Neural cell (in vitro differentiated cells): ENCODE measurements at regions not wholly inside any gene's neighbourhood (a gene's known extent, or its start where the extent isn't known, plus 50 kb on each side); places are given as distances from the start of the nearest gene placed in this dataset.

Experiments used
- H2AFZ ChIP-seq: fragments of 200-600, 300-800 bp; sonication (generic), shearing (Covaris generic); 2 replicates; pipeline ENCODE4 v1.6.0; 2014; ENCODE audit warnings: low read depth, mild to moderate bottlenecking, antibody characterized with exemption, low read length, moderate library complexity
- H3F3A ChIP-seq: fragments of 200-600 bp; shearing (Covaris generic); 2 replicates; pipeline ENCODE4 v1.6.1; 2016; ENCODE audit warnings: mild to moderate bottlenecking, moderate library complexity, mixed read lengths, antibody characterized with exemption, low read length; ENCODE audit not compliant: insufficient read depth, poor library complexity, severe bottlenecking
- H3K27ac ChIP-seq: fragments of 200-600, 300-800 bp; sonication (generic), shearing (Covaris generic); 2 replicates; pipeline ENCODE4 v1.5.1; 2014; ENCODE audit warnings: mild to moderate bottlenecking, low read length, moderate library complexity
- H3K27me3 ChIP-seq: fragments of 300-800, 200-600 bp; sonication (generic), shearing (Covaris generic); 2 replicates; pipeline ENCODE4 v1.6.0; 2014; ENCODE audit warnings: mild to moderate bottlenecking, low read depth, low read length, moderate library complexity; ENCODE audit not compliant: insufficient read depth
- H3K36me3 ChIP-seq: fragments of 300-800, 200-600 bp; sonication (generic), shearing (Covaris generic); 2 replicates; pipeline ENCODE4 v1.5.1; 2014; ENCODE audit warnings: mild to moderate bottlenecking, antibody characterized with exemption, low read length, moderate library complexity; ENCODE audit not compliant: insufficient read depth
- H3K4me2 ChIP-seq: fragments of 300-800, 200-600 bp; sonication (generic), shearing (Covaris generic); 2 replicates; pipeline ENCODE4 v1.6.0; 2014; ENCODE audit warnings: mild to moderate bottlenecking, low read length
- H3K4me3 ChIP-seq: fragments of 300-800, 200-600 bp; sonication (generic), shearing (Covaris generic); 2 replicates; pipeline ENCODE4 v1.5.1; 2014; ENCODE audit warnings: mild to moderate bottlenecking, low read length, moderate library complexity
- H3K79me2 ChIP-seq: fragments of 200-600 bp; shearing (Covaris generic); replicated peaks from 2 replicates; pipeline ENCODE4 v1.6.0; 2014; ENCODE audit warnings: mild to moderate bottlenecking, low read length, moderate library complexity; ENCODE audit not compliant: insufficient read depth
- H3K9ac ChIP-seq: fragments of 300-800, 200-600 bp; sonication (generic), shearing (Covaris generic); 2 replicates; pipeline ENCODE4 v1.6.1; 2016; ENCODE audit warnings: mild to moderate bottlenecking, low read length, mixed read lengths
- H3K9me2 ChIP-seq: fragments of 200-600 bp; shearing (Covaris generic); 2 replicates; pipeline ENCODE4 v1.6.1; 2016; ENCODE audit warnings: mild to moderate bottlenecking, low read length, mixed read lengths; ENCODE audit not compliant: insufficient read depth
- H3K9me3 ChIP-seq: fragments of 200-600, 300-800 bp; sonication (generic), shearing (Covaris generic); 2 replicates; pipeline ENCODE4 v1.6.1; 2016; ENCODE audit warnings: mild to moderate bottlenecking, mixed run types, low read length, moderate library complexity, mixed read lengths
- H4K20me1 ChIP-seq: fragments of 200-600 bp; shearing (Covaris generic); 2 replicates; pipeline ENCODE4 v1.6.1; 2016; ENCODE audit warnings: mild to moderate bottlenecking, mixed run types; ENCODE audit not compliant: insufficient read depth
- CTCF ChIP-seq: fragments of 450-650 bp; IDR thresholded peaks from 2 replicates; pipeline ENCODE4 v1.5.1; 2014; ENCODE audit warnings: antibody characterized with exemption, mild to moderate bottlenecking, moderate library complexity; ENCODE audit not compliant: poor library complexity, severe bottlenecking
- EP300 ChIP-seq: fragments of 450-650 bp; conservative IDR thresholded peaks from 2 replicates; pipeline ENCODE4 v1.6.1; 2014; ENCODE audit warnings: antibody characterized with exemption, mild to moderate bottlenecking, moderate library complexity; ENCODE audit not compliant: poor library complexity, severe bottlenecking
- EZH2 ChIP-seq: fragments of 200-600, 300-800 bp; shearing (Covaris generic), sonication (generic); IDR thresholded peaks from 2 replicates; pipeline ENCODE4 v1.6.1; 2014; ENCODE audit warnings: antibody characterized with exemption, low read length, borderline replicate concordance, mild to moderate bottlenecking; ENCODE audit not compliant: insufficient read depth, poor library complexity, severe bottlenecking
- MXI1 ChIP-seq: fragments of 450-650 bp; conservative IDR thresholded peaks from 2 replicates; pipeline ENCODE4 v1.6.1; 2014; ENCODE audit warnings: antibody characterized with exemption, mild to moderate bottlenecking; ENCODE audit not compliant: poor library complexity, severe bottlenecking
- POLR2AphosphoS5 ChIP-seq: IDR thresholded peaks from 2 replicates; pipeline ENCODE4 v1.6.1; 2012
- RAD21 ChIP-seq: fragments of 450-650 bp; conservative IDR thresholded peaks from 2 replicates; pipeline ENCODE4 v1.6.1; 2014; ENCODE audit warnings: antibody characterized with exemption, mild to moderate bottlenecking, moderate library complexity
- REST ChIP-seq: IDR thresholded peaks from 2 replicates; pipeline ENCODE4 v1.6.1; 2012; ENCODE audit warnings: borderline replicate concordance
- SMC3 ChIP-seq: fragments of 450-650 bp; conservative IDR thresholded peaks from 2 replicates; pipeline ENCODE4 v1.6.1; 2014; ENCODE audit warnings: antibody characterized with exemption, mild to moderate bottlenecking, moderate library complexity; ENCODE audit not compliant: poor library complexity
- TAF1 ChIP-seq: IDR thresholded peaks from 2 replicates; pipeline ENCODE4 v1.6.1; 2012; ENCODE audit warnings: low read depth

DNA sequence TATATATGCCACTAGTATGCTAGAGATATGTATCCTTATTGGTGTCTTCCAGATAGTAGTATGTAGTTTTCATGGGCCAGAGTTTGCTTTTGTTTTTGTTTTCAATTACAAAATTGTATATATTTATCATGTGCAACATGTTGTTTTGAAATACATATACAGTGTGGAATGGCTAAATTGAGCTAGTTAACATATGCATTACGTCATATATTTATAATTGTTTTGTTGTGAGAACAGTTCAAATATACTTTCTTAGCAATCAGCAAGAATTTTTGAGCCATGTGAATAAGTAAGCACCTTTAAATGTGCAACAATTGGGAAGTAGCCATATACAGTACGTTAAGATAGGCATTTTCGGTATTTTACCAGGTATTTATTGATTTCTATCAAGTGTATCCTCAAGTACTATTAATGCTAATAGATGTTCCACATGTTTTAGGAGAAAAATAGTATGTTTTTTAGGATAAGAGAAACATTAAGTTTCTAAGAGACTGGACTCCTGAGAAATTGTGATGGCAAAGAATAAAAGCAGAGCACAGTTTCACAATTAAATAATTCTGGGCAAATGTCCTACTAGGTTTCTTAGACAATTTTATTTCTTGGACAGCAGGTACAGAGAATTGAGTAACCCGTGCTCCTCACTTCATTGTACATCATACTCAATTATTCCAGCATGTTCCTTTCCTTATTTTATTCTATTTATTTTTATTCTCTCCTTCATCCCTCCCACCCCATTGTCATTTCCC, 60.5 kb upstream of the SLC5A12 start:
- H3K27me3 ChIP-seq: no peaks in the 10 kb centered on the region
- TF ChIP-seq RAD21: no peak
- TF ChIP-seq POLR2AphosphoS5: no peak
- TF ChIP-seq SMC3: no peak
- no peak for TF ChIP-seq REST
- no peak for TF ChIP-seq EP300
- TF ChIP-seq EZH2: no peak
- TF ChIP-seq TAF1: no peak
- H3K4me3 ChIP-seq: no peak overlapping the region
- H3K9me3 ChIP-seq: no peaks in the 10 kb centered on the region
- H4K20me1 ChIP-seq: no peaks in the 10 kb centered on the region
- H3K27ac ChIP-seq: no peak overlapping the region
- H3K79me2 ChIP-seq: no peaks in the 10 kb centered on the region
- no peaks in the 10 kb centered on the region for H3K36me3 ChIP-seq
- H3K4me2 ChIP-seq: no peak overlapping the region
- no peaks in the 10 kb centered on the region for H3K9me2 ChIP-seq
- no peak overlapping the region for H2AFZ ChIP-seq
- no peak overlapping the region for H3K9ac ChIP-seq
- no peaks in the 10 kb centered on the region for H3F3A ChIP-seq

DNA sequence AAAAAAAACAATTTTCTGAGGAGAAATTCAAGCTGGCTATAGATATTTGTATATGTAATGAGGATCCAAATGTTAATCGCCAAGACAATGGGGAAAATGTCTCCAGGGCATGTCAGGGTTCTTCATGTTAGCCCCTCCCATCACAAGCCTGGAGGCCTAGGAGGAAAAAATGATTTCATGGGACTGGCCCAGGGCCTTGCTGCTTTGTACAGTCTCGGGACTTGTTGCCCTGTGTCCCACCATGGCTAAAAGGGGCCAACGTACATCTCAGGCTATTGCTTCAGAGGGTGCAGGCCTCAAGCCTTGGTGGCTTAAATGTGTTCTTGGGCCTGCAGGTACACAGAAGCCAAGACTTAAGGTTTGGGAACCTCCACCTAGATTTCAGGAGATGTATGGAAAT, 62.1 kb upstream of the SLC5A12 start:
- no peak overlapping the region for H2AFZ ChIP-seq
- no peak overlapping the region for H3K4me2 ChIP-seq

More for the DNA sequence above, 62.1 kb upstream of the SLC5A12 start:
- Histone ChIP-seq H3K9me3 (no peaks in the 10 kb centered on the region), H3K27ac (no peak overlapping the region), H3K4me3 (no peak overlapping the region), H3F3A (no peaks in the 10 kb centered on the region), H4K20me1 (no peaks in the 10 kb centered on the region), H3K36me3 (no peaks in the 10 kb centered on the region), H3K9me2 (no peaks in the 10 kb centered on the region), H3K79me2 (no peaks in the 10 kb centered on the region), H3K9ac (no peak overlapping the region), H3K27me3 (no peaks in the 10 kb centered on the region)
- TF ChIP-seq RAD21 (no peak), REST (no peak), POLR2AphosphoS5 (no peak), TAF1 (no peak), CTCF (no peak), MXI1 (no peak), SMC3 (no peak), EZH2 (no peak), EP300 (no peak)
